ENCODE measurements at regions not wholly inside any gene's neighbourhood (a gene's known extent, or its start where the extent isn't known, plus 50 kb on each side); places are given as distances from the start of the nearest gene placed in this dataset.

DNA sequence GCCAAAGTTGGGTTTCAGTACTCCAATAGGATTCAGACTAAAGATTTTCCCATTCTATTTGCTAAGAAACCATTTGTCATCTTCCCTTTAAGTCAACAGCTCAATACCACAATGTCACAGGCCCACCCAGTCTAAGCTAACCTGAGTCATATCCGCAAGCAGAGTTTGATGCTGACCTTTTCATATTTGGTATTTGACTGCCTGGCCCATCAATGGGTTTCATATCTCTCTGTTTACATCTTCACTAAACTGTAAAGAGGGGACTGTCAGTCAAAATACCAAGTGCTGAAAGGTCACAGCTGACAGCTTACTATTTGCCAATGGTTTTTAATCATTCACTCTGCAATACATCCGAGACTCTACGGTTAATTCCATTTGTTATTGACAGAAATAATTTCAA, 707.5 kb upstream of the ACTRT1 start:
- no peak overlapping the region for H3K4me2 ChIP-seq
- H3K9me3 ChIP-seq (replicated peaks in 1 of 11), result 0 out of 22 replicates have a peak, but pooled peaks cover 0 to under 1% (median 0%) of the 10 kb centered on the region in 11 experiments
- peaks cover 7 to 53% (median 38%) of the 10 kb centered on the region in 11 experiments; a peak in 21 of 22 replicates for H3K27me3 ChIP-seq
- H3K4me1 ChIP-seq, result no peaks in the 10 kb centered on the region
- H3K36me3 ChIP-seq, result no peaks in the 10 kb centered on the region
- no peaks in the 10 kb centered on the region for H4K20me1 ChIP-seq
- TF ChIP-seq Cebpa-rat (IDR thresholded peaks at IDR 0.05), result no peak
- H3K9ac ChIP-seq, result no peak overlapping the region
- H3K4me3 ChIP-seq, result no peak overlapping the region
- H3K27ac ChIP-seq, result no peak overlapping the region

- Histone ChIP-seq H3K9me3 (replicated peaks in 1 of 11) (no peaks in the 10 kb centered on the region), H3K9ac (no peak overlapping the region), H3K4me2 (no peak overlapping the region), H3K27ac (no peak overlapping the region), H3K27me3 (peaks cover 9 to 54% (median 39%) of the 10 kb centered on the region in 11 experiments; a peak in 21 of 22 replicates), H3K4me1 (no peaks in the 10 kb centered on the region), H3K4me3 (no peak overlapping the region), H4K20me1 (no peaks in the 10 kb centered on the region), H3K36me3 (no peaks in the 10 kb centered on the region)
- TF ChIP-seq Cebpa-rat (IDR thresholded peaks at IDR 0.05), result no peak
Measured at GRCh38 chrX:128759177-128759576, 707.0 kb upstream of the ACTRT1 start.

GRCh38 chrX:128754130-128754529, 701.9 kb upstream of the ACTRT1 start:
- Histone ChIP-seq H4K20me1 (no peaks in the 10 kb centered on the region), H3K9ac (no peak overlapping the region), H3K4me2 (no peak overlapping the region), H3K9me3 (replicated peaks in 1 of 11) (no peaks in the 10 kb centered on the region), H3K27me3 (peaks cover 26 to 69% (median 55%) of the 10 kb centered on the region in 11 experiments), H3K36me3 (no peaks in the 10 kb centered on the region), H3K4me1 (no peaks in the 10 kb centered on the region), H3K4me3 (no peak overlapping the region), H3K27ac (no peak overlapping the region)
- no peak for TF ChIP-seq Cebpa-rat (IDR thresholded peaks at IDR 0.05)

- no peaks in the 10 kb centered on the region for H3K36me3 ChIP-seq
- H3K9me3 ChIP-seq (replicated peaks in 1 of 11), result no peaks in the 10 kb centered on the region
- peaks cover 7 to 37% (median 26%) of the 10 kb centered on the region in 11 experiments; a peak in 20 of 22 replicates for H3K27me3 ChIP-seq
- H3K4me1 ChIP-seq, result no peaks in the 10 kb centered on the region
- no peak overlapping the region for H3K4me2 ChIP-seq
- H3K4me3 ChIP-seq, result no peak overlapping the region
- no peaks in the 10 kb centered on the region for H4K20me1 ChIP-seq
- TF ChIP-seq Cebpa-rat (IDR thresholded peaks at IDR 0.05), result no peak
- H3K9ac ChIP-seq, result no peak overlapping the region
- H3K27ac ChIP-seq, result no peak overlapping the region
Measured at GRCh38 chrX:128739539-128739938, 687.3 kb upstream of the ACTRT1 start.

GRCh38 chrX:128728943-128729342, 676.7 kb upstream of the ACTRT1 start:
- no peak overlapping the region for H3K4me3 ChIP-seq
- H3K27ac ChIP-seq, result no peak overlapping the region
- no peaks in the 10 kb centered on the region for H3K36me3 ChIP-seq
- H4K20me1 ChIP-seq, result no peaks in the 10 kb centered on the region
- no peak for TF ChIP-seq Cebpa-rat (IDR thresholded peaks at IDR 0.05)
- no peak overlapping the region for H3K9ac ChIP-seq
- no peak overlapping the region for H3K4me2 ChIP-seq
- peaks cover 43 to 92% (median 87%) of the 10 kb centered on the region in 11 experiments for H3K27me3 ChIP-seq
- H3K4me1 ChIP-seq, result no peaks in the 10 kb centered on the region
- peaks cover 0 to 10% (median 0%) of the 10 kb centered on the region in 11 experiments; a peak in 2 of 22 replicates for H3K9me3 ChIP-seq (replicated peaks in 1 of 11)

GRCh38 chrX:128717635-128718578, 665.7 kb upstream of the ACTRT1 start:
- H3K27ac ChIP-seq, result no peak overlapping the region
- H3K4me2 ChIP-seq, result no peak overlapping the region
- H3K9ac ChIP-seq, result no peak overlapping the region
- H3K27me3 ChIP-seq, result peaks cover 44 to 82% (median 69%) of the 10 kb centered on the region in 11 experiments
- H3K36me3 ChIP-seq, result no peaks in the 10 kb centered on the region
- no peak overlapping the region for H3K4me3 ChIP-seq
- no peak for TF ChIP-seq Cebpa-rat (IDR thresholded peaks at IDR 0.05)
- H3K9me3 ChIP-seq (replicated peaks in 1 of 11), result no peaks in the 10 kb centered on the region
- no peaks in the 10 kb centered on the region; a peak in 3 of 22 replicates for H4K20me1 ChIP-seq
- no peaks in the 10 kb centered on the region for H3K4me1 ChIP-seq

- Histone ChIP-seq H3K27ac (no peak overlapping the region), H3K9me3 (replicated peaks in 1 of 11) (no peaks in the 10 kb centered on the region; a peak in 1 of 22 replicates), H3K4me2 (no peak overlapping the region), H3K9ac (no peak overlapping the region), H3K27me3 (peaks cover 44 to 75% (median 64%) of the 10 kb centered on the region in 11 experiments), H3K36me3 (no peaks in the 10 kb centered on the region), H3K4me1 (no peaks in the 10 kb centered on the region), H4K20me1 (no peaks in the 10 kb centered on the region; a peak in 3 of 22 replicates), H3K4me3 (no peak overlapping the region)
- TF ChIP-seq Cebpa-rat (IDR thresholded peaks at IDR 0.05), result no peak
Measured at GRCh38 chrX:128714425-128714824, 662.2 kb upstream of the ACTRT1 start.

GRCh38 chrX:128699716-128700285, 647.6 kb upstream of the ACTRT1 start:
- H3K9me3 ChIP-seq (replicated peaks in 1 of 11), result no peaks in the 10 kb centered on the region
- no peak overlapping the region for H3K9ac ChIP-seq
- H3K4me2 ChIP-seq, result no peak overlapping the region
- peaks cover 0 to 3% (median 0%) of the 10 kb centered on the region in 11 experiments; a peak in 1 of 22 replicates for H4K20me1 ChIP-seq
- no peak overlapping the region for H3K27ac ChIP-seq
- H3K36me3 ChIP-seq, result no peaks in the 10 kb centered on the region
- no peak overlapping the region for H3K4me3 ChIP-seq
- TF ChIP-seq Cebpa-rat (IDR thresholded peaks at IDR 0.05), result no peak
- peaks cover 56 to 85% (median 75%) of the 10 kb centered on the region in 11 experiments for H3K27me3 ChIP-seq
- H3K4me1 ChIP-seq, result no peaks in the 10 kb centered on the region

DNA sequence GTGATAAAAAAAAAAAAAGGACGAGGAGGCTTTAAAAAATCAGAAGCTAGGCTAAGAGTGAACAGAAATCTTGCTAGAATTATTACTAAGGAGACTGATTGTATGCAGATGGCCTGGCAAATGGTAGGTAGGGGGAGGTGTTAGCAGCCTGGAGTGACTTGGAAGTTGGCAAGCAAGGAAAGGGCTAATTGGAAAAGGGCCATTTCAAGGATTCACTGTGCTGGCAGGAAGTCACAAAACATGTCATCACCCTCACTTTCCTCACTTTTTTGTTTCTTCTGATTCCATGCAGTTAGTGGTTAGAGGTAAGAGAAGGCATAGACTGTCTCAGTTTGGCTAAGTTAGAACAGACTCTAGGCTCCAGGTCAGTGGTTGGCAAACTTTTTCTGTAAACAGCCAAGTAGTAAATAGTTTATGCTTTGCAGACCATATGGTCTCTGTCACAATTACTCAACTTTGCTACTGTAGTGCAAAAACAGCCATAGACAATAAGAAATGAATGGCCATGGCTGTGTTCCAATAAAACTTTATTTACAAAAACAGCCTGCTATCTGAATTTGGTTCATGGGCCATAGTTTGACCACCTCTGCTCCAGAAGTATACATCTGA, 646.5 kb upstream of the ACTRT1 start:
- H4K20me1 ChIP-seq, result peaks cover 0 to 3% (median 0%) of the 10 kb centered on the region in 11 experiments; a peak in 1 of 22 replicates
- no peaks in the 10 kb centered on the region for H3K36me3 ChIP-seq
- no peaks in the 10 kb centered on the region for H3K4me1 ChIP-seq
- no peak for TF ChIP-seq Cebpa-rat (IDR thresholded peaks at IDR 0.05)
- no peak overlapping the region for H3K9ac ChIP-seq
- H3K27ac ChIP-seq, result no peak overlapping the region
- peaks cover 66 to 96% (median 87%) of the 10 kb centered on the region in 11 experiments for H3K27me3 ChIP-seq
- H3K4me2 ChIP-seq, result no peak overlapping the region
- no peak overlapping the region for H3K4me3 ChIP-seq
- no peaks in the 10 kb centered on the region for H3K9me3 ChIP-seq (replicated peaks in 1 of 11)

Measured in BLaER1 treated with 17β-estradiol and CSF1 and Interleukin-3, amounts not matched to agents 10 nM and 100 nM (cell line).